ENCODE measurements at regions not wholly inside any gene's neighbourhood (a gene's known extent, or its start where the extent isn't known, plus 50 kb on each side); places are given as distances from the start of the nearest gene placed in this dataset.
"Not testable (repeated sequence)": the region's sequence is repeated elsewhere in the genome, so short reads cannot be mapped to it uniquely, and the experiment has no call there.

GRCh38 chr7:97928844-97929243 lies 56.6 kb upstream of the ASNS start:
- DNase-seq; H3K27ac ChIP-seq; H3K9me3 ChIP-seq (ENCODE audit: severe bottlenecking); H3K4me3 ChIP-seq (ENCODE audit: low read depth, low read length); H3K27me3 ChIP-seq (ENCODE audit: insufficient read depth, low read depth, severe bottlenecking); H3K36me3 ChIP-seq: not testable (repeated sequence)

- not testable (repeated sequence) for H3K9me3 ChIP-seq (ENCODE audit: severe bottlenecking); H3K36me3 ChIP-seq; H3K27ac ChIP-seq; H3K27me3 ChIP-seq (ENCODE audit: insufficient read depth, low read depth, severe bottlenecking)
- peak; percentile 60 for DNase-seq
- peak overlapping the region; percentile 50 for H3K4me3 ChIP-seq (ENCODE audit: low read depth, low read length)
- TF ChIP-seq CTCF (IDR thresholded peaks at IDR 0.05; ENCODE audit: low read depth, low read length) = peak; percentile 74
Observed at GRCh38 chr7:97927790-97928748, 55.9 kb upstream of the ASNS start.

All from WERI-Rb-1 (cell line).